Neural crest cell (in vitro differentiated cells): ENCODE measurements at regions not wholly inside any gene's neighbourhood (a gene's known extent, or its start where the extent isn't known, plus 50 kb on each side); places are given as distances from the start of the nearest gene placed in this dataset.
"Not testable (repeated sequence)": the region's sequence is repeated elsewhere in the genome, so short reads cannot be mapped to it uniquely, and the experiment has no call there.

Source experiments
- DNase-seq: peaks from one replicate; pipeline ENCODE4 v3.0.0; 2021; ENCODE audit warnings: low read depth, mixed read lengths, low spot score
- H3K27ac Mint-ChIP-seq: one replicate; pipeline ENCODE4 v1.8.0; 2021; ENCODE audit warnings: mild to moderate bottlenecking, mixed read lengths; ENCODE audit not compliant: unreplicated experiment
- H3K27me3 Mint-ChIP-seq: 2 replicates; pipeline ENCODE4 v1.8.0; 2021; ENCODE audit warnings: low read depth, mild to moderate bottlenecking, mixed read lengths
- H3K36me3 Mint-ChIP-seq: 2 replicates; pipeline ENCODE4 v1.8.0; 2021; ENCODE audit warnings: low read depth, mild to moderate bottlenecking, mixed read lengths
- H3K4me1 Mint-ChIP-seq: 2 replicates; pipeline ENCODE4 v1.8.0; 2021; ENCODE audit warnings: mixed read lengths
- H3K4me3 Mint-ChIP-seq: one replicate; pipeline ENCODE4 v1.8.0; 2021; ENCODE audit warnings: mild to moderate bottlenecking, mixed read lengths
- H3K9me3 Mint-ChIP-seq: 2 replicates; pipeline ENCODE4 v1.8.0; 2021; ENCODE audit warnings: mixed read lengths
- TF ChIP-seq, protein P1 (sequence below): fragments of 200-600 bp; sonication (generic); conservative IDR thresholded peaks from 2 replicates; pipeline ENCODE4 v1.5.0; 2021; ENCODE audit warnings: antibody characterized with exemption, mild to moderate bottlenecking

DNA sequence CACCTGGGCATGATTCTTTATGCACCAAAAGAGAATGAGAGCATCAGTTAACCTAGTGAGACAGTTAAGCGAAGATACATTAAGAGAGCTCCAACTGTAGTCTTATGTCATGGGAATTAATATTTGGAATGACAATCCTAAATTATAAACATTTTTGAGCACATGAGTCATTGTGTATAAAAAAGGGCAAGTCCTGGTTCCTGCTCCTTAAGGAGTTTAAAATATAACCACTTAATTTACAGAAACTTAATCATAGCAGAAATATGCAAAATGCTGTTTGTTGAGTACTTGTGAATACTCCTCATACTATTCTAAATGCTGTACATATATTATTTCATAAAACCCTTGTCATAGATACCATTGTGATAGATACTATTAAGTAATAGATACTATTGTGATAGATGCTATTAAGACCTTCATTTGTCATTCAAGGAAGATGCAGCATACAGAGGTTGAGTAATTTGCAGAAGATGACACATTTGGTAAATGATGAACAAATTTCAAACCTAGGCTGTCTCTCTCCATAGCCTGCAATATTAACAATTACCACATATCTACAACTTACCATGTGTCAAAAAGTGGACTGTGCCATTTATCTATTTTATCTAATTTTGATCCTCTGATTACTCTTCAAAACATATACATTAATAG, 301.0 kb downstream of the TBC1D4 start:
- Mint-ChIP-seq H3K27ac (no peak overlapping the region), H3K4me3 (no peak overlapping the region), H3K9me3 (peaks cover 27% of the 10 kb centered on the region), H3K4me1 (peaks cover 6% of the 10 kb centered on the region), H3K27me3 (no peaks in the 10 kb centered on the region), H3K36me3 (peaks cover 24% of the 10 kb centered on the region)
- TF ChIP-seq, protein P1, sequence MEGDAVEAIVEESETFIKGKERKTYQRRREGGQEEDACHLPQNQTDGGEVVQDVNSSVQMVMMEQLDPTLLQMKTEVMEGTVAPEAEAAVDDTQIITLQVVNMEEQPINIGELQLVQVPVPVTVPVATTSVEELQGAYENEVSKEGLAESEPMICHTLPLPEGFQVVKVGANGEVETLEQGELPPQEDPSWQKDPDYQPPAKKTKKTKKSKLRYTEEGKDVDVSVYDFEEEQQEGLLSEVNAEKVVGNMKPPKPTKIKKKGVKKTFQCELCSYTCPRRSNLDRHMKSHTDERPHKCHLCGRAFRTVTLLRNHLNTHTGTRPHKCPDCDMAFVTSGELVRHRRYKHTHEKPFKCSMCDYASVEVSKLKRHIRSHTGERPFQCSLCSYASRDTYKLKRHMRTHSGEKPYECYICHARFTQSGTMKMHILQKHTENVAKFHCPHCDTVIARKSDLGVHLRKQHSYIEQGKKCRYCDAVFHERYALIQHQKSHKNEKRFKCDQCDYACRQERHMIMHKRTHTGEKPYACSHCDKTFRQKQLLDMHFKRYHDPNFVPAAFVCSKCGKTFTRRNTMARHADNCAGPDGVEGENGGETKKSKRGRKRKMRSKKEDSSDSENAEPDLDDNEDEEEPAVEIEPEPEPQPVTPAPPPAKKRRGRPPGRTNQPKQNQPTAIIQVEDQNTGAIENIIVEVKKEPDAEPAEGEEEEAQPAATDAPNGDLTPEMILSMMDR = no peak
- DNase-seq = no peak

DNA sequence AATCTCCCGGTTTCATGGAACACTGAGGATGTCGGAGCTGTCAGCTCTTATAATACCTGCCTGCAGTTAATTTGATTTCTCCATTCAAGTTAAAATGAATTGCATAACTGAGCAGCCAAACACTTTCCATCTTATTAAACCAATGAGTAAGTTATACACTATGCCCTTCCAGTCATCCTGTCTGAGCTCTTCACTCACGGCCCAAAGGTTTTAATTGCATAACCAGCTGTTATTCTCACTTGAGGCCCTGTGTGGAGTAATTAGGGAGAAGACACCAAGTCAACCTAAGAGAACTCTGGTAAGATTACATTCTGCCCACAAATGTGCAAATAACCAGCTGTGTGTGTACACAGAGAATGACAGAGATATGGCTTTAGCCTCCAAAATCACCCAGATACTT, 303.5 kb downstream of the TBC1D4 start:
- H3K27me3 Mint-ChIP-seq = no peaks in the 10 kb centered on the region
- peaks cover 9% of the 10 kb centered on the region for H3K36me3 Mint-ChIP-seq
- TF ChIP-seq, protein P1 = no peak
- H3K4me1 Mint-ChIP-seq = peaks cover 19% of the 10 kb centered on the region
- no peak overlapping the region for H3K4me3 Mint-ChIP-seq
- H3K9me3 Mint-ChIP-seq = peaks cover 16% of the 10 kb centered on the region
- no peak overlapping the region for H3K27ac Mint-ChIP-seq
- DNase-seq = no peak

DNA sequence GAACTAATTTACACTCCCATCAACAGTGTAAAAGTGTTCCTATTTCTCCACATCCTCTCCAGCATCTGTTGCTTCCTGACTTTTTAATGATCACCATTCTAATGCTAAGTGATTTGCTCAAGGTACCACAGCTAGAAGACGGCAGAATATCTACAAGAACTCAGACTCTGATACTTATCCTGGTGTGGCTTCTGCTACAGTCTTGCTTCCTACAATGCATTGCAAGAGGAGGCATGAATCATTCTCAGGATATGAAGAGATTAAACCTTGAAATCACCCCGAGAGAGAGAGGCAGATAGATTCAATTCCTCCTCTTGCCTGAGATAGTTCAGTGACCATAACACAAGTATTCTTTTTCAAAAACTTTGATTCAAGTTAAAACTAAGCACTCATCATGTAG, 306.4 kb downstream of the TBC1D4 start:
- DNase-seq = no peak
- Mint-ChIP-seq H3K4me1 (peaks cover 36% of the 10 kb centered on the region), H3K27ac (no peak overlapping the region), H3K27me3 (no peaks in the 10 kb centered on the region), H3K4me3 (no peak overlapping the region), H3K36me3 (peaks cover 6% of the 10 kb centered on the region), H3K9me3 (peaks cover 18% of the 10 kb centered on the region)
- TF ChIP-seq, protein P1 = no peak

DNA sequence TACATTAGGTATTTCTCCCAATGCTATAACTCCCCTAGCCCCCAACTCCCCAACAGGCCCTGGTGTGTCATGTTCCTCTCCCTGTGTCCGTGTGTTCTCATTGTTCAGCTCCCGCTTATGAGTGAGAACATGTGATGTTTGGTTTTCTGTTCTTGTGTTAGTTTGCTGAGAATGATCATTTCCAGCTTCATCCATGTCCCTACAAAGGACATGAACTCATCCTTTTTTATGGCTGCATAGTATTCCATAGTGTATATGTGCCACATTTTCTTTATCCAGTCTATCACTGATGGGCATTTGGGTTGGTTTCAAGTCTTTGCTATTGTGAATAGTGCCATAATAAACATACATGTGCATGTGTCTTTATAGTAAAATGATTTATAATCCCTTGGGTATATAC, 306.9 kb downstream of the TBC1D4 start:
- peaks cover 18% of the 10 kb centered on the region for H3K9me3 Mint-ChIP-seq
- not testable (repeated sequence) for H3K27ac Mint-ChIP-seq, DNase-seq, H3K36me3 Mint-ChIP-seq, H3K4me3 Mint-ChIP-seq, H3K27me3 Mint-ChIP-seq
- H3K4me1 Mint-ChIP-seq = peaks cover 36% of the 10 kb centered on the region

DNA sequence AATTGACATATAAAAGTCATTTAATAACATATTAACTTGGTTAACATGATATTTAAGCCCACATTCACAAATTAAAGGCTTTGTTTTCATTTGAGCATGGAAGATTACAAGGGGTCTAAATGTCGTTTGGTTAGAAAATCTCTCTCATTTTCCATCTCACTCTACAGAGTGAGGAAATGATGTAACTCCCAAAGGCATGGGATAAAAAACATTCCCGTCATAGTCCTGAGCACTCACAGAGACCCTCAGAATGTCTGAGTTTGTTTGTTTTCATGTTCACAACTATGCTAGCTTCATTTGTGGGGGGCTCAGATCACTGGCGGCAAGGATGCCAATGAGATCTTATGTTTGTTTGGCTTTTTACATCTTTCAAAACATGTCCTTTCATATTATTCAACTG, 307.5 kb downstream of the TBC1D4 start:
- Mint-ChIP-seq H3K4me1 (peaks cover 36% of the 10 kb centered on the region), H3K9me3 (peaks cover 18% of the 10 kb centered on the region), H3K4me3 (no peak overlapping the region), H3K27me3 (no peaks in the 10 kb centered on the region), H3K27ac (no peak overlapping the region), H3K36me3 (peaks cover 6% of the 10 kb centered on the region)
- TF ChIP-seq, protein P1 = no peak
- DNase-seq = no peak

DNA sequence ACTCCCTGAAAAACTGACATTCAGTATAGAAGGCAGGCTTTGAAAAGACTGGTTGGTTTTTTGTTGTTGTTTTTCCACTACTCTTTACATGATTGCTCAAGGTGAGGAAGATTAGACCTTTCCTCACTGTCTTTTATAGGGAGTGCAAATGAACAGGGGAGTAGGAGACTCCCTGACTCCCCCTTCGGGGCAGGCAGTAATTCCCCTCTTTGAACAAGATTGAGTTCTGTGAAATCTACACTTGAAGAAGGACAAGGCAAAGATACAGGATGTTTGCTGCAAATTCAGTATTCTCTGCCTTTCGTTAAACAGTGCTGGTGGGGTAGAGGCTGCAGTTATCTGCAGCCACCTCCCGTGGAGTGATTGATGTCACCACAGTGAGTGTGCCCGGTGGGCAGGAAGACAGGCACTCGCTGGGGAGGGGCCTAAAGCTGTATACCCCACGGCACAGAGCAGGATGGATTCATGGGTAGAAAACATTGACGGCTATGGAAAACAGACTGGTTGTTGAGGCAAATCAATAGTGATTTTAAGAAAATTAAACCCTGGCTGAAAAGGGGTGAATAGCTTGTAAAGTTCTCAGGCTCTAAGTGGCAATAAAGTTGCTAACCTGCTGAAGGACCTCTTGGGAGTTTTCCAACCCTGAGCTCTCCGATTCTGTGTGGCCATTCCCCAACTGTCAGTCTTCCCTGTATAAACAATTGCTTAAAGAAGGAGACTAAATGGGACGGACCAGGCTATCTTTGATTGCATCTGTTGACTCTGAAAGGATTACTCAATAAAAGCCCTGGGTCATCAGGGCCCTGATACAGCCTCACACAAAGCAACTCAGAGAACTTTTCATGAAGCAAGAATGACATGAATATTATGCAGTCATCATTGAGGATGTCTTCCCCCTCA, 308.3 kb downstream of the TBC1D4 start:
- TF ChIP-seq, protein P1 = no peak
- Mint-ChIP-seq H3K27me3 (no peaks in the 10 kb centered on the region), H3K9me3 (peaks cover 17% of the 10 kb centered on the region), H3K27ac (peak overlapping the region; percentile 17), H3K4me1 (peaks cover 34% of the 10 kb centered on the region), H3K4me3 (no peak overlapping the region), H3K36me3 (peaks cover 6% of the 10 kb centered on the region)
- DNase-seq = no peak
